Endothelial cell of umbilical vein (primary cell): ENCODE measurements at regions not wholly inside any gene's neighbourhood (a gene's known extent, or its start where the extent isn't known, plus 50 kb on each side); places are given as distances from the start of the nearest gene placed in this dataset.

Experiments
- BruUV-seq: library from RNA; stranded (reverse); fragments of 400-500 nt; replicated peaks from 2 replicates; lab custom pipeline; 2021; lab: Mats Ljungman, UMichigan
- CTCF ChIA-PET: fragments of 300-600, 350-600 bp; sonication (Branson Sonifier 250); formaldehyde crosslinking; loops from one replicate; lab custom pipeline; 2021; ENCODE audit warnings: antibody characterized with exemption, inconsistent platforms; lab: Charles Lee
- POLR2A ChIA-PET: fragments of 300-600, 350-600 bp; sonication (Branson Sonifier 250); formaldehyde crosslinking; loops from one replicate; lab custom pipeline; 2021; ENCODE audit warnings: antibody characterized with exemption, inconsistent platforms; lab: Charles Lee
- DNase-seq: peaks from one replicate; pipeline ENCODE4 v3.0.0-alpha.2; 2011; ENCODE audit warnings: low read depth, low spot score
- FAIRE-seq: peaks from 2 replicates; lab custom pipeline; 2011; peaks lifted over from hg19 to GRCh38; lab: Jason Lieb, UNC
- H2AFZ ChIP-seq: 2 replicates; pipeline ENCODE4 v1.6.0; 2012; ENCODE audit warnings: low read depth, low read length, control low read depth, inconsistent platforms
- H3K27ac ChIP-seq: 2 replicates; pipeline ENCODE4 v1.5.1; 2011; ENCODE audit warnings: low read depth, mild to moderate bottlenecking, control low read depth, low read length, moderate library complexity; ENCODE audit not compliant: insufficient read depth
- H3K27me3 ChIP-seq, 2 experiments: 2 replicates each; pipeline versions ENCODE4 v1.6.0 to v1.6.1; 2011; ENCODE audit warnings: low read length in 2 of 2, mixed read lengths in 1 of 2; ENCODE audit not compliant: control insufficient read depth in 2 of 2, insufficient read depth in 2 of 2
- H3K36me3 ChIP-seq, 2 experiments: 2 replicates in 1 of 2; 3 replicates in 1 of 2; pipeline ENCODE4 v1.5.1; 2011; ENCODE audit warnings: low read length in 2 of 2, mild to moderate bottlenecking in 1 of 2, moderate library complexity in 1 of 2; ENCODE audit not compliant: control insufficient read depth in 2 of 2, insufficient read depth in 2 of 2; ENCODE audit errors: extremely low read depth in 1 of 2
- H3K4me1 ChIP-seq: 3 replicates; pipeline ENCODE4 v1.5.1; 2011; ENCODE audit warnings: mild to moderate bottlenecking, low read length; ENCODE audit not compliant: control insufficient read depth, insufficient read depth; ENCODE audit errors: extremely low read depth
- H3K4me2 ChIP-seq: 2 replicates; pipeline ENCODE4 v1.6.1; 2011; ENCODE audit warnings: low read length, control low read depth, mixed read lengths; ENCODE audit not compliant: insufficient read depth
- H3K4me3 ChIP-seq, 3 experiments: fragments of 200-600 bp in 1 of 3; sonication (generic), shearing (Covaris generic) in 1 of 3; replicated peaks in 1 of 3; 2 replicates each; pipeline ENCODE4 v1.5.1; 2011 to 2016; ENCODE audit warnings: control low read depth in 3 of 3, low read length in 3 of 3, mild to moderate bottlenecking in 2 of 3, inconsistent platforms in 1 of 3, low read depth in 1 of 3, moderate library complexity in 1 of 3; ENCODE audit not compliant: insufficient read depth in 1 of 3
- H3K79me2 ChIP-seq: 2 replicates; pipeline ENCODE4 v1.6.0; 2012; ENCODE audit warnings: low read length, inconsistent platforms; ENCODE audit not compliant: control insufficient read depth, insufficient read depth
- H3K9ac ChIP-seq: replicated peaks from 2 replicates; pipeline ENCODE3; 2011; ENCODE audit warnings: low read length, control low read depth; ENCODE audit not compliant: insufficient read depth; ENCODE audit errors: extremely low read depth
- H3K9me1 ChIP-seq: replicated peaks from 3 replicates; pipeline ENCODE4 v1.6.0; 2011; ENCODE audit warnings: mild to moderate bottlenecking, low read length; ENCODE audit not compliant: control insufficient read depth, insufficient read depth; ENCODE audit errors: extremely low read depth
- H3K9me3 ChIP-seq: replicated peaks from 2 replicates; pipeline ENCODE4 v1.5.1; 2012; ENCODE audit warnings: low read length, inconsistent platforms; ENCODE audit not compliant: control insufficient read depth, insufficient read depth
- H4K20me1 ChIP-seq: replicated peaks from 2 replicates; pipeline ENCODE3; 2011; ENCODE audit warnings: mild to moderate bottlenecking, low read length; ENCODE audit not compliant: control insufficient read depth, insufficient read depth; ENCODE audit errors: extremely low read depth
- EZH2 ChIP-seq: IDR thresholded peaks from 2 replicates; pipeline ENCODE4 v1.6.1; 2012; ENCODE audit warnings: borderline replicate concordance, low read depth, mild to moderate bottlenecking, moderate library complexity, low read length, inconsistent platforms; ENCODE audit not compliant: severe bottlenecking
- FOS ChIP-seq: IDR thresholded peaks from 2 replicates; pipeline ENCODE4 v1.6.1; 2011; ENCODE audit warnings: mild to moderate bottlenecking, low read length, moderate library complexity, borderline replicate concordance; ENCODE audit not compliant: insufficient read depth
- GATA2 ChIP-seq: IDR thresholded peaks from 2 replicates; pipeline ENCODE4 v1.7.0; 2011; ENCODE audit warnings: low read depth, mild to moderate bottlenecking, moderate library complexity, mixed read lengths, low read length; ENCODE audit not compliant: insufficient read length, insufficient read depth
- JUN ChIP-seq: IDR thresholded peaks from 2 replicates; pipeline ENCODE4 v1.6.1; 2011; ENCODE audit warnings: borderline replicate concordance, low read depth; ENCODE audit not compliant: insufficient read length, insufficient read depth
- MYC ChIP-seq: IDR thresholded peaks from one replicate; pipeline ENCODE4 v1.6.1; 2011; ENCODE audit warnings: mild to moderate bottlenecking, low read depth, low read length
- POLR2A ChIP-seq: IDR thresholded peaks from 2 replicates; pipeline ENCODE4 v1.6.1; 2012; ENCODE audit warnings: low read depth, mild to moderate bottlenecking, control low read depth, low read length
- POLR2AphosphoS5 ChIP-seq: IDR thresholded peaks from 2 replicates; pipeline ENCODE4 v1.6.1; 2012; ENCODE audit warnings: low read depth, mild to moderate bottlenecking, control low read depth, low read length, moderate library complexity; ENCODE audit not compliant: insufficient read depth
- dilution Hi-C: fragments of 300-500 bp; cut with MboI; formaldehyde crosslinking; loops from one replicate; pipeline ENCODE4 v1.15.0; 2019; ENCODE audit warnings: low sequenced_read_pairs; ENCODE audit not compliant: extremely low pct_ligation_motif_present
- intact Hi-C: fragments of 100-400 bp; cut with micrococcal nuclease; formaldehyde crosslinking; loops from one replicate; pipeline ENCODE4 v1.10.0; 2022
- TF ChIP-seq, protein P1 (sequence below): IDR thresholded peaks from 2 replicates; pipeline ENCODE4 v1.6.1; 2011; ENCODE audit not compliant: insufficient read depth, insufficient read length
- TF ChIP-seq, protein P2 (sequence below), 2 donors: IDR thresholded peaks; 1 replicate in 1 of 2; 2 replicates in 1 of 2; pipeline ENCODE4 v1.5.1; 2011; ENCODE audit warnings: low read length in 2 of 2, mild to moderate bottlenecking in 2 of 2, moderate library complexity in 2 of 2, control low read depth in 1 of 2, inconsistent platforms in 1 of 2, low read depth in 1 of 2; ENCODE audit not compliant: insufficient read depth in 1 of 2; ENCODE audit errors: extremely low read depth in 1 of 2

- Histone ChIP-seq H4K20me1 (no peaks in the 10 kb centered on the region), H2AFZ (no peak overlapping the region), H3K79me2 (no peaks in the 10 kb centered on the region), H3K27ac (no peak overlapping the region), H3K9me1 (no peaks in the 10 kb centered on the region), H3K27me3 (peaks cover 0 to 2% of the 10 kb centered on the region in 2 experiments), H3K9me3 (no peaks in the 10 kb centered on the region), H3K4me3 (no peak overlapping the region), H3K36me3 (no peaks in the 10 kb centered on the region), H3K4me1 (no peaks in the 10 kb centered on the region), H3K4me2 (no peak overlapping the region), H3K9ac (no peak overlapping the region)
- DNase-seq (no peak), FAIRE-seq (no peak)
- CTCF ChIA-PET: no interaction called here
- intact Hi-C loops (no loop called here), dilution Hi-C loops (no loop called here)
- no TSS peak for BruUV-seq
- TF ChIP-seq GATA2: no peak
- no peak for TF ChIP-seq POLR2AphosphoS5
- TF ChIP-seq FOS: no peak
- TF ChIP-seq MYC: no peak
- TF ChIP-seq JUN: no peak
- TF ChIP-seq EZH2: no peak
- TF ChIP-seq, protein P1, sequence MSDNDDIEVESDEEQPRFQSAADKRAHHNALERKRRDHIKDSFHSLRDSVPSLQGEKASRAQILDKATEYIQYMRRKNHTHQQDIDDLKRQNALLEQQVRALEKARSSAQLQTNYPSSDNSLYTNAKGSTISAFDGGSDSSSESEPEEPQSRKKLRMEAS: no peak
- TF ChIP-seq POLR2A: no peak
- POLR2A ChIA-PET: no interaction called here
These were observed 66.4 kb upstream of the OTOGL start for GRCh38 chr12:80032946-80033345.

DNA sequence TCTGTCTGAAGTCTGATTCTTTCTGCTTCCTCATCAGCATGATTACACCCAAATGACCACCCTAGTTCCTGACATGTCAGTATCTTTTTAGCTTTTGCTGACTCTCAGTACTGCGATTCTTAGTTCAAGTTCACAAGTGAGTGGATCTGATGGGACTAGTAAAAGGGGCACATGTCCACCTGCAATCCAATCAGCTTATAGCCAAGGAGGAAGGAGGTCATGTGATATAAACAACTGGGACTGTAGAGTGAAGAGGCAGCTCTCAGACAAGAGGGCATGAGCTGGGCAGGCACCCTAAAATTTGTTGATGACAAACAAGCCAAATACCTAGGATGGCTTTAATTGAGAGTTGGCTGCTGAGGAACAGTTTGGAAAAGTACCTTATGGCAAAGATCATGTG lies 68.1 kb upstream of the OTOGL start:
- Histone ChIP-seq H3K9me1 (no peaks in the 10 kb centered on the region), H3K27me3 (peaks cover 0 to 2% of the 10 kb centered on the region in 2 experiments), H3K9me3 (no peaks in the 10 kb centered on the region), H3K4me2 (no peak overlapping the region), H3K36me3 (no peaks in the 10 kb centered on the region), H2AFZ (no peak overlapping the region), H3K4me3 (no peak overlapping the region), H3K79me2 (no peaks in the 10 kb centered on the region), H3K27ac (no peak overlapping the region), H3K9ac (no peak overlapping the region), H4K20me1 (no peaks in the 10 kb centered on the region), H3K4me1 (no peaks in the 10 kb centered on the region)
- ChIA-PET POLR2A (no interaction called here), CTCF (interaction anchor here (1.0 kb wide), 1 partner anchor 11 kb away, joined by 3 read pairs; no protein-coding TSS in a partner anchor)
- no TSS peak for BruUV-seq
- FAIRE-seq: no peak
- intact Hi-C loops: no loop called here
- DNase-seq: no peak
- dilution Hi-C loops: no loop called here
- TF ChIP-seq EZH2 (no peak), POLR2AphosphoS5 (no peak), MYC (no peak), FOS (no peak), POLR2A (no peak), GATA2 (no peak), JUN (no peak)
- TF ChIP-seq, protein P1: no peak
- TF ChIP-seq, protein P2, sequence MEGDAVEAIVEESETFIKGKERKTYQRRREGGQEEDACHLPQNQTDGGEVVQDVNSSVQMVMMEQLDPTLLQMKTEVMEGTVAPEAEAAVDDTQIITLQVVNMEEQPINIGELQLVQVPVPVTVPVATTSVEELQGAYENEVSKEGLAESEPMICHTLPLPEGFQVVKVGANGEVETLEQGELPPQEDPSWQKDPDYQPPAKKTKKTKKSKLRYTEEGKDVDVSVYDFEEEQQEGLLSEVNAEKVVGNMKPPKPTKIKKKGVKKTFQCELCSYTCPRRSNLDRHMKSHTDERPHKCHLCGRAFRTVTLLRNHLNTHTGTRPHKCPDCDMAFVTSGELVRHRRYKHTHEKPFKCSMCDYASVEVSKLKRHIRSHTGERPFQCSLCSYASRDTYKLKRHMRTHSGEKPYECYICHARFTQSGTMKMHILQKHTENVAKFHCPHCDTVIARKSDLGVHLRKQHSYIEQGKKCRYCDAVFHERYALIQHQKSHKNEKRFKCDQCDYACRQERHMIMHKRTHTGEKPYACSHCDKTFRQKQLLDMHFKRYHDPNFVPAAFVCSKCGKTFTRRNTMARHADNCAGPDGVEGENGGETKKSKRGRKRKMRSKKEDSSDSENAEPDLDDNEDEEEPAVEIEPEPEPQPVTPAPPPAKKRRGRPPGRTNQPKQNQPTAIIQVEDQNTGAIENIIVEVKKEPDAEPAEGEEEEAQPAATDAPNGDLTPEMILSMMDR (IDR thresholded peaks at IDR 0.05; ENCODE audit: extremely low read depth in 1 of 2, insufficient read depth in 1 of 2, low read depth in 1 of 2, low read length in 2 of 2): no peak
